HG03460 (cell line): ENCODE measurements at regions not wholly inside any gene's neighbourhood (a gene's known extent, or its start where the extent isn't known, plus 50 kb on each side); places are given as distances from the start of the nearest gene placed in this dataset.

ENCODE experiments used
- ATAC-seq: cut with Tn5 transposase; IDR thresholded peaks from one replicate; pipeline ENCODE4 v1.9.1; 2021; ENCODE audit not compliant: unreplicated experiment

DNA sequence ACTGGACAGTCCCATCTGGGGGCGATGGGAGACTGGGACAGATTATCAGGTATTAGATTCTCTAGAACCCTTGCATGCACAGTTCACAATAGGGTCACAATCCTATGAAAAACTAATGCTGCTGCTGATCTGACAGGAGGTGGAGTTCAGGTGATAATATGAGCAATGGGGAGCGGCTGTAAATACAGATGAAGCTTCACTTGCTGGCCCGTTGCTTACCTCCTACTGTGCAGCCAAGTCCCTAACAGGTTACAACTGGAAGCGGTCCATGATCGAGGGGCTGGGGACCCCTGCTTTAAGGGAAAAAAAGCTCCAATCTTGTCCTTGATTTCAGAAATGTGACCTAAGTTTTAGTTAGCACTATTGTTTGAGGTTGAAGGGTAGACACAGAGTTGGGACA, 175.2 kb downstream of the ZNF330 start:
- no peak for ATAC-seq

DNA sequence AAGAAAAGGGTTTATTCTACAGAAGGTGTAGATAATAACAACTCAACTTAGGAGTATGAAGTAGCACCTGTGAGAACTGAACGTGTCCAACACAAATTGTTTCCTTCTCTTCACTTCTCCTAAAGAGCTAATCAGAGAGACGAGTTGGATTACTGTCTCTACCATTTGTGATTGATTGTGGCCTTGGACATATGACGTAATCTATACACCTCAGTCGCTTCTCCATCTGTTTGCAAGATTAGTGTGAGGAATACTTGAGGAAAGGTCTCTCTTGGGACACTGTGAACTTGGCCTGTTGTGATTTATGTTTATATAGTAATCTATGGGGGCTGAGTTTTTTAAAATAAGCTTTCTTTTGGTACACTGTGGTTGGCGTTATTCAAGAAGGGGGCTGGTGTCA, 182.0 kb downstream of the ZNF330 start:
- ATAC-seq = no peak

DNA sequence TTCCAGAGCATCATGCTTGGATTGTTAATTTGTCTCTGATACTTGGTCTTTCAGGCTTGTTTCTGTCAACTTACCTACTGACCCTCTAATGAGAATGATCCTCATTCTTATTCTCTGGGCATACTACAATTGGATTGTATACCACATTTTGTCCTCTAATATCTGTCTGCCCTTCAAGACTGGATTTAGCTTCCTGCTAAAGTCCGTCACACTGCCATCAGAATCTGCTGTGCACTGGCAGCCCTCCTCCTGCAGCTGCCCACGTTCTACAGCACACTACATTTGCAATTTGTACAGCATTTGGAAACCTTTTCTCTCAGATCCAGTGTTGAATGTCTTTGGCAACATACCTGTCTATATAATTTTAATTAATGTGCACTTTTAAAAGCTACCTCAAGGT, 183.1 kb downstream of the ZNF330 start:
- no peak for ATAC-seq

DNA sequence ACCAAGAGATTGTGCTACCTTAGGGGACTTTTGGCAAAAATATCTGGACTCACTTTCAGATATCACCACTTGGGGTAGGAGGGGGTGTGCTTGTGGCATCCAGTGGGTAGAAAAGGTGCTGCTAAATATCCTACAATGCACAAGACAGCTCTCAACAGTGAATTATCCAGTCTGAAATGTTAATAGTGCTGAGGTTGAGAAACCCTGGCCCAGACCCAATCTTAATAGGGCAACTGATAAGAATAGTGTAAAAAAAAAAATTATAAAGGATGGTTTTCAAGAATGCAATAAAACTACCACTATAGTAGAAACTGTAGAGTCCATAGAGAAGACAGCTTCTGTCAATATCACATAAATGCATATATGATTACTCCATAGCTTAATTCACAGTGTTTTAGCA, 185.5 kb downstream of the ZNF330 start:
- no peak for ATAC-seq

DNA sequence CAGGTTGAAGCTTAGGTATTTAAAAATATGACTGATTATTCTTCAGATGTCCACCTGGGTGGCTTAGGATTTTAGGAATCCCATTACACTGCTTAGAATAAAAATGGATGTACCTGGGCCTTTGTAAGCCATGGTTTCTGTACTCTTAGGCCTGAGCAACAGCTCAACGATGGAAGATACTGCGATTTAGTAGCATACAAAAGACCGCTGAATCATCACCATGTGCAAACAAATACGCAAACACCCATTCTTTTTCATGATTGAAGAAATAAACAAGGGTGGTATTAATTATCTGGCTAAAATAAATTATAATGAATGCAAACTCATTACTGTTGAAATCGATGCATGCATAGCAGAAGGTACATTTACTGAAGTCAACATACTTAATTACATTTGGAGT, 188.9 kb downstream of the ZNF330 start:
- ATAC-seq = no peak

DNA sequence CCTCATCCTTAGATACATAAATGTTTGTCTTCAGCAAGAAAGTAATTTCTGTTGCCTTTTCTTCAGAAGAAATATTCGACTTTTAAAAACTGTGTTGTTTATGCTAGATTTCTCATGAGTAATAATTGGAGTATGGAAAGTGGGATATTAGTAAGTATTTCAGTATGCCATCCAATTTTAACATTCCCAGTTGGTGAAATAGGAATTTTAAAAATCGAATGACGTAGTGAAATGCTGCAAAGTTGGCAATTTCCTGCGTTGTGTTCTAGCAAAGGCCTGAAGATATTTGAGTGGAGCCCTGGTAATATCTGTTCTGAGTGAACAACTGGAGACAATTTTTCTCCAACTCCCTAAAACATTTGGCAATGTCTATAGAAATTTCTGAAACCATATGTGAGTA, 190.1 kb downstream of the ZNF330 start:
- no peak for ATAC-seq

DNA sequence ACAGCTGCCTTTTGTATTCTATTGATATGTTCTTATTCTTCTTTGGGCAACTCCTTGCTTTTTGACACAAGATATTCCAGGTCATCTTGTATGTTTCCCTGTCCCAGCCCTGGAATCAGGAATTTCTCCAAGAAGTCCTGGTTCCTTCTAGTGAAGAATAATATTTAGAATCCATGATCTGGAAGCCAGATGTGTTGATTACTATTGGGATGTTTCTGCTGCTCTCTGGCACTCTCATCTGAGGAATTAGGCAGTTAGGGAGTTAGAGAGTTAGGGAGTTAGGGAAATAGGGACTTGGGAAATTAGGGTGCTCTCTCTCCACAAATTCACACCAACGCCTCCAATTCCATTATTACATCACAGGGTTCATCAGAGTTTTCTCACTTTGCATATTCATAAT, 191.2 kb downstream of the ZNF330 start:
- no peak for ATAC-seq

DNA sequence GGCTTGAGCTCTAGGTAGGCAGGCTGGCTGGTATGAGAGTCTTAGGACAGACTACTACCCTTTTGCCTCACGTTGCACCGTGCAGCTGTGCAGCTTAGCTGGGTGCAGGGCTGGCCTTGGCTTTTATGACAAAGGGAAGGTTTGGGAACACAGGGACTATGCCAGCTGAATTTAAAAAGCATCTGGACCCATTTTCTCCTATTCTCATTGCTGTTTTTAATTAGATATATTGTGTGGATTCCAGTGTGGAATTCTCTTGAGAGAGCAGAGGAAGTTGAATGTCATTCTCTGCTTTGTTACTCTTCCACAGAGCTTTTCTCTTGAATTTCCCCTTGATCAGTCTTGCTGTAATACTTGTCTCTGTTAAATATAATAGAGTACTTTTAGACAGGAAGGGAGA, 192.7 kb downstream of the ZNF330 start:
- ATAC-seq = no peak

DNA sequence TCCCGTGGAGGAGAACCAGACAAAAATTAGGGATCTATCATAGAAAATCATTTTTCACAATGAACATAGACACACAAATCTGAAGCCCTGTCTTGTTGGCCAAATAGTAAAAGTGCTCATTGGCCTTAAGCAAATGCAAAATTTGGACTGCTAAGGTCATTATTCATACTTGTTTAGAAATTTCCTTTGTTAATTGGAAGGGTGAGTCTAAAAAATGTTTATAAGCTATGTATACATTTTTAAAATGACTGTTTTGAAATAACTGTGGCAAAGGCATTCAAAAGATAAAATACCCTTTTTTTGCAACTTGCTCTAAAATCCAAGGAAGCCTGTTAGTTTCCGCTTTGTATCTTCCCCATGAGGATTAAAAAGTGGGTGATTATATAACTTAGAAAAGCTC, 195.0 kb downstream of the ZNF330 start:
- ATAC-seq = no peak

DNA sequence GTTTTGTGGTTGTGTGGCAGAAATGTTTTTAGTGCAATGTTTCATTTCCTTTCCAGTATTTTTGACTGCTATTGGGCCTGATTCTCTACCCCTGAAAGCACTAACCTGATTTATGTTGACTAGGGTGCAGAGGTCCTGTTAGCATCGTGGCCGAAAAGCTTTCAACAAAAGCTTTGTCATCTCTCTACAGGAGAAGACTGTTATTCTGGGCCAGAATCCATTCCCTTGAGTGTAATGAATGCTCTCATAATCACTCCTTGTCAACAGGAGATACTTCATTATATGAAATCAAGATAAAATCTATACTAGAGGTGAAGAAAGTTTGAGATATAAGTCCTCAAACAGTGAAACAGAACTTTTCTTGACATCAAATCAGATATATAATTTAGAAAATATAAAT, 195.5 kb downstream of the ZNF330 start:
- ATAC-seq = no peak

DNA sequence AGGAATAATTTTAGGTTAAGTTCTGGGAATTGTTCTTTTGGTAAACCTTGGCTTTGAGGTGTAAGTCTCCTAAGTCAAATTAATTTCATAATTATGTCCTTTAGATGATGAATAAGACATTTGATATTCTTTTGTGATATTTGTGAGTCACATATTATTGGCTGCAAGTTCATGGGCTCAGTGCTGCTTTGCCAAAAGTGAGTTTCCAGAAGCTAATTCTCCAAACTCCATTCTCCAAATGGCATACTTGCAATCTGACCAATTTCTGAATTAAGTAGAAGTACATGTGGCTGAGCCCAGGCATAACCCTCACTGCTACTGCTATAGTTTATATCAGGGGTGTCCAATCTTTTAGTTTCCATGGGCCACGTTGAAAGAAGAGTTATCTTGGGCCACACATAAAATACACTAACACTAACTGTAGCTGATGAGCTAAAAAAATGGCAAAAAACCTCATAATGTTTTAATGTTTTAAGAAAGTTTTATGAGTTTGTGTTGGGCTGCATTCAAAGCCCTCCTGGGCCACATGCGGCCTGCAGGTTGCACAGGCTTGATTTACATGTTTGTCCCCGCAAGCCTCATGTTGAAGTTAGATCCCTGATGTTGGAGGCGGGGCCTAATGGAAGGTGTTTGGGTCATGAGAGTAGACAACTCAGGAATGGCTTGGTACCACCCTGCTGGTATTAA, 196.1 kb downstream of the ZNF330 start:
- no peak for ATAC-seq

DNA sequence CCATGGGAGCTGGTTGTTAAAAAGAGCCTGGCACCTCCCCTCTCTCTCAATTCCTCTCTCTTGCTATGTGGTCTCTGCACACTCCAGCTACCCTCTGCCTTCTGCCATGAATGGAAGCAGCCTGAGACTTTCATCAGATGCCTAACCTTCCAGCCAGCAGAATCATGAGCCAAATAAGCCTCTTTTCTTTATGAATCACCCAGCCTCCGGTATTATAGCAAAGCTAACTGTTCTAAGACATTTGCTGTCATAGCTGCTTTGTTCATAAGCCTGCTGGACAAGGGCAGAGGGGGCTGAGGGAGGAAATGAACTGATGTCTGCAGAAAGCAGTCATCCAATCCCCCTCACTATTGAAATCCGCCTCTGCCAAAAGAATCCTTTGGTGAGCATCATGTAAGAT, 196.7 kb downstream of the ZNF330 start:
- no peak for ATAC-seq

DNA sequence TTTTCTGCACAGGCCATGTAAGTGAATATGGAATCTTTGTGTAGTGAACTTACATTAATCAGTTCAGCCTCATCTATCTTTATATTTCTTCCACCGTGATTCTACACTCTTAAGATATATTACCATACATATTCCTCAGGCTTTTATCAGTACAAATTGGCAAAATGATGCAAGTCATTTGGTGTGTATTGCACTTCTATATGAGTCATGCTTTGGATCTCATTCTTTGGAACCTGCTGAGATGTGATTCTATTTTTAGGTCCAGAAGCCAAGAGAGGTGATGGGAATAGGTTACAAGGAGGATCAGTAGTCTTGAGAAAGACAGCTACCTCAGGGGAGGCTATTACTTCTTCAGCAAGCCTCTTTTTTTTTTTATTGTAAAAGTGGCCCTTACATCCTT, 204.4 kb downstream of the ZNF330 start:
- ATAC-seq = no peak

DNA sequence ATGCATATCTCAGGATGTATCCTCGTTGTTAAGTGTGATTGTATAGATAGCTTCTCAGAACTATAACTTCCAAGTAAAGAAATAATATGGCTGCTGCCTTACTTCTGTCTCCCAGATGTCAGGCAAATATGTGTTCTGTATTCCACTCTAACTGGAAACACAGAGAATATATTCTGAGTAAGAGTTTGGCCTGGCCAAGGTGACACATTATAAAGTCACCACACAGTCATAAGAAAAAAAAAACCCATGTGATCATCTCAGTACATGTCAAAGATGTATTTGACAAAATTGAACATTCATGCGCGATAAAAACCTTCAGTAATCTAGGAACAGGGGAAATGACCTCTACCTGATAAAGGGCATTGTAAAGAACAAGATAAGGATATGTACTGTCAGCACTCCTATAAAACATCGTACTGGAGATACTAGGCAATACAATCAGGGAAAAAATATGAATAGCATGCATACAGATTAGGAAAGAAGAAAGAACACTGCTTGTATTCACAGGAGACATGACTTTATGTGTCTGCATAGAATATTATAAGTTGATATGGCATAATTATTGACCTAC, 207.1 kb downstream of the ZNF330 start:
- ATAC-seq = no peak

DNA sequence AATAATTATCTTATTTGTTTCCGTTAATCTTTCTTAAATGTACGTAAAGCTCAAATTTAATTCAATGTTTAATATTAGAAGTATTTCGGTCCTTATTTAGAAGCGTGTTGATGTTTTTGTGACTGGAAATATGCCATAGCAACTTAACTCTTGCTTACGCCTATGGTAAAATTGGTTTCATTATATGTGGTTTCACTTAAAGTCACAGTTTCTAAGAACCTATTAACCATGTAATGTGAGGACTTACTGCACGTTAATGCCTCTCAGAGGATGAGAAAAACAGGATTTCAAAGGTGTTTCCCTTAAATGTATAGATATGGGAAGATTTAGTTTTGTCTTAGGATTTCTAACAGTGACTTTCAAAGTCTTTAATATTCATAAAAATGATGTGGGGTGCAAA, 206.4 kb upstream of the IL15 start:
- no peak for ATAC-seq

DNA sequence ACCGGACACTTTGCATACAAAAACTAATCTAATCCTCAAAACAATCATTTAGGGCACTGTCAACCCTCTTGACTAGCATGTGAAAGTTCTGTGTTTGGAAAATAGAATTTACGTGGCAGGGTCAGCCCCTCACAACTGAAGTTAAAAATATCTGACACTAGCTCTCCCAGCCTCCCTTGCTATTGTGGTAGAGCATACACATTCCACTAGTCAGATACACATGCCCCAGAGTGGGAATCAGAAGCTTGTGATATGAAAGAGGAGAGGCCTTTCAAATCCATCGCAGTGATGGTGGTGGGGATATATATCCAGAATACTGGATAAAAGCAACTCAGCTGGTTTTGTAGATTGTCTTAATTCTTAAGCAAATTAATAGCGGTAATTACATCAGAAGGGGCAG, 205.7 kb upstream of the IL15 start:
- no peak for ATAC-seq

DNA sequence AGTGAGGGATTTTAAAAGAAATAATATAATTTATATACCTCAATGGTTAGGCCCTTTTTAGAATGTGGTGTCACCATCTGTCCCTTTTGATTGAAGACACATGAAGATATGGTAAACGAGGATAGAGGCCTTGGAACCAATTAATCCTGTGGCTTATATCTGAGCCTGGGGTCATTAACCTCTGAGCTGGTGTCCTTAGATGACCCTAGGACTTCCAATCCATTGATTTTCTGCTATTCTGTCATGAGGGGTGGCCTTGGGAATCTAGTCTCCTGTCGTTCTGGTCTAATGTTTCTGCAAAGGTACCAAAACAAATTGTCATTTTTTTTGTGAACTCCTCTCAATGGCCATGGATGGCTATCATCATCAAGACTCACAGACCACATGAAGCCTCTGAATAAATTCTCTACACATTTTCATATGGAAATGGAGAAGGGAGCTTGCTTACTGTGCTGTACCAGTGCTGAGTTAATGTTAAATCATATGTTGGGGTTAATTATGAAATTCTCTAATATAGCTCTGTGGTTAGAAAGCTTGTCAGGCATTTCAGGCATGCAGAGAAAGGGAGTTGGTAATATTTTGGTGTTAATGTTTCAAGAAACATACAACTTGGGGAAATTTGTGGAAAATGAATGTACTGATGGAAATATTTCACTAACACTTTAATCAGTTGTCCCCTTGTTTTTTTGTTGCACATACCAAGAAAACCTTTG, 204.2 kb upstream of the IL15 start:
- ATAC-seq = no peak

DNA sequence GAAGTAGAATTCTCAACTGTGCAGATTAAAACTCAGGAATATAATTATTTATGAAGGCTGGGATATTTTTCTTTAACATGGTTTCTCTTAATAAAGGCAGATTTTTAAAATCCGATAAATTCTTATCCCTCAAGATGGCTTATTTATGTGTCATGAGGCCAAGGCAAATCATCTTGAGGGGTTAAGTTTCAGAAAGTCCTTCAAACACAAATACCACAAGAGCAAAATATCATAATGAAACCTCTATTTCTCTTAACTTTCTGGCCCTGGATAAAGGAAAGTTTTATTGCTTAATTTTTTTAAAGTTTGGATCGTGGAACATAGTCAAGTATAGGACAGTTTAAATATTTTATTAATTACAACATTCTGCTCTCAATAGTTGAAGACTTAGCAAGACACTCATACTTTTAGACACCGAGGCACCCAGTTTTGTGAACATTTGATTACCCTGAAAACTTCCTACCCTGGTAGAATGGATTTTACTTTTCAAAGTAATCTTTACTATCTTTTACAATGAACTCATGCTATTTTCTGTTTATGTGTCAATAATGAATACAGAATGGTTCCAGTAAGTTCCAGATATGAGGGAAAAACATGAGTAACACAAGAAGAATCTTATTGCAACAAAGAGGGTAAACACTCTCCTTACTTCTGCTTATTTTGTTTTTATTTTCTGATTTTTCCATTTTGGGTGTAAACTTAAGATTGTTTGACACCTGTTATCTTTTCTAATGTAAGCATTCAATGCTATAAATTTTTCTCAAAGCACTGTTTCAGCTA, 200.7 kb upstream of the IL15 start:
- ATAC-seq = no peak

DNA sequence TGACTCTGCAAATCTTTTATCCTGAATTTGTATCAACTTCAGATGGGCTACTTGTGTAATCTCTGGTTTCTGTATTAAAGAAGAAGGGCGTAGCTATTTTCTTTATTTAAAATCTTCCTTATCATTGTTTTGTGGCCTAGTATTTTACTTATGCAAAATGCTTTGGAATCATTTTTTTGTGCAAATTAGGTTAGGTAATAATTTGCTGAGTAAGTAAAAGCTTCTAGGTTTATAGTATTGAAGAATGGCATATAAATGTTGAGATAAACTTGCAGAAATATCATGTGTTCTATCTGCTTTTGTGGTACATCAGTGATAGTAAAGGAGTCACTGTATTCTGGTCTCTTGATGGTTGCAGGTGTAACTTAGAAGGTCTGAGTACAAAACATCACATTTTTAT, 197.2 kb upstream of the IL15 start:
- ATAC-seq = no peak

DNA sequence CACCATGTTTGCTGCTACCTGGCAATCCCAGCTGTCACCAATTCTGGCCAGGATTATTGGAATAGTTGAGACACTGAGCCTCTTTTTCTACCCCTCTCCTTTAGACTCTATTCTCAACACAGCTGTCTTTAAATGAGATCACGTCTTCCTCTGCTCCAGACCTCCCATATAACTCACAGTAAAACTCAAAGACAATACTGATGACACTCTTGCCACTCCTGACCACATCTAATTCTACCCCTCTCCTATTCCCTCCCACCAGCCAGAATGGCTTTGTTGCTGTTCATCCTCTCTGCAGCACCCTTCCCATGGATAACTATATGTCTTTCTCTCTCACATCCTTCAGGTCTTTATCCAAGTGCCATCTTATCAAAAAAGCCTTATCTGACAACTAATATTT, 188.6 kb upstream of the IL15 start:
- no peak for ATAC-seq

DNA sequence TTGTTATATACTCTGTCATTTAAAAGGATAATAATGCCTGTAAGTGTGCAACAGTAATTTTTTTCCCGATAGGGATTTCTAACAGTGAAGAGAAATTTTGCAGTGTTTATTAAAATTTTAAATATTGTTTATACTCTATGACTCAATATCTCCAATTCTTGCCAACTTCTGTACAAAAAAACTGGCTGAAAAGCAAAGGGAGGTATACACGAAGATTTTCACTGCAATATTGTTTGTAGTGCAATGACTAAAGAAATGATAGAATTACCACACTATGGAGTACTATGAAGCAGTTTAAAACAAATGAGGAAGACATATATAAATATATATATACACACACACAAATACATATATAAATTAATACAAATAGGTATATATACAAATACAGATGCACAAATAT, 187.9 kb upstream of the IL15 start:
- ATAC-seq = no peak

DNA sequence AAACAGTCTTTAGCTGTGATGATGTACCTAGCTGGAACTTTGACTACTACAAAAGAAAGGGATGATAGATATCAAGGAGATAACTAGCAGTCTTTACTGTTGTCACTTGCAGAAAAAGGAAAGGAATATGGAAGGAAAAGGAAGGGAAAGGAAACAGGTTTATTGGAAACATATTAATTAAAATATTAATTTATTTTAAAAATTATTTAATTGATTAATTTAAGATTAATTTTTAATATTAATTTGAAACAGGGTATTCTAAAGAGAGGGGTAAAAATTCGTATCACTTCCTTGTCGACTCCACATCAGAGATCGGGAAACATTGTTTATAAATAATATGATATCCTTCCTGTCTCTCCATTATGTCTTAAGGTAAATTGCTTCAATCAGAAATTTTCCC, 186.5 kb upstream of the IL15 start:
- no peak for ATAC-seq
